KMS-11 (cell line): ENCODE measurements at regions not wholly inside any gene's neighbourhood (a gene's known extent, or its start where the extent isn't known, plus 50 kb on each side); places are given as distances from the start of the nearest gene placed in this dataset.

Experiments used
- H2AFZ ChIP-seq: fragments of 200-600 bp; sonication (generic); 2 replicates; pipeline ENCODE4 v1.6.1; 2016; ENCODE audit warnings: antibody characterized with exemption, mixed run types, low read depth
- H3K27ac ChIP-seq: fragments of 200-600 bp; sonication (generic); 2 replicates; pipeline ENCODE4 v1.6.1; 2016; ENCODE audit warnings: mild to moderate bottlenecking, mixed run types
- H3K27me3 ChIP-seq: fragments of 200-600 bp; sonication (generic); 2 replicates; pipeline ENCODE4 v1.6.1; 2017; ENCODE audit warnings: mild to moderate bottlenecking, low read depth, mixed run types, moderate library complexity; ENCODE audit not compliant: insufficient read depth
- H3K36me3 ChIP-seq: fragments of 200-600 bp; sonication (generic); 2 replicates; pipeline ENCODE4 v1.6.1; 2017; ENCODE audit warnings: mild to moderate bottlenecking, mixed run types; ENCODE audit not compliant: insufficient read depth
- H3K4me1 ChIP-seq: fragments of 200-600 bp; sonication (generic); 2 replicates; pipeline ENCODE4 v1.6.1; 2016; ENCODE audit warnings: mild to moderate bottlenecking, low read depth, mixed run types; ENCODE audit not compliant: poor library complexity, severe bottlenecking
- H3K4me2 ChIP-seq: fragments of 200-600 bp; sonication (generic); 2 replicates; pipeline ENCODE4 v1.7.0; 2016; ENCODE audit warnings: mild to moderate bottlenecking, mixed run types
- H3K4me3 ChIP-seq: fragments of 200-600 bp; sonication (generic); IDR thresholded peaks from 2 replicates; pipeline ENCODE4 v1.6.1; 2017; ENCODE audit warnings: low read depth, low read length, mixed read lengths; ENCODE audit not compliant: insufficient read depth
- H3K79me2 ChIP-seq: fragments of 200-600 bp; sonication (generic); 2 replicates; pipeline ENCODE4 v1.6.1; 2016; ENCODE audit warnings: low read depth, mixed run types; ENCODE audit not compliant: insufficient read depth
- H3K9ac ChIP-seq: fragments of 200-600 bp; sonication (generic); 2 replicates; pipeline ENCODE4 v1.6.1; 2016; ENCODE audit warnings: mild to moderate bottlenecking, mixed run types
- H4K20me1 ChIP-seq: fragments of 200-600 bp; sonication (generic); 2 replicates; pipeline ENCODE4 v1.6.1; 2016; ENCODE audit warnings: mild to moderate bottlenecking, mixed run types; ENCODE audit not compliant: insufficient read depth
- CTCF ChIP-seq: fragments of 200-600 bp; sonication (generic); conservative IDR thresholded peaks from 2 replicates; pipeline ENCODE4 v1.6.1; 2017; ENCODE audit warnings: low read depth, mild to moderate bottlenecking, antibody characterized with exemption, low read length, moderate library complexity, mixed read lengths

DNA sequence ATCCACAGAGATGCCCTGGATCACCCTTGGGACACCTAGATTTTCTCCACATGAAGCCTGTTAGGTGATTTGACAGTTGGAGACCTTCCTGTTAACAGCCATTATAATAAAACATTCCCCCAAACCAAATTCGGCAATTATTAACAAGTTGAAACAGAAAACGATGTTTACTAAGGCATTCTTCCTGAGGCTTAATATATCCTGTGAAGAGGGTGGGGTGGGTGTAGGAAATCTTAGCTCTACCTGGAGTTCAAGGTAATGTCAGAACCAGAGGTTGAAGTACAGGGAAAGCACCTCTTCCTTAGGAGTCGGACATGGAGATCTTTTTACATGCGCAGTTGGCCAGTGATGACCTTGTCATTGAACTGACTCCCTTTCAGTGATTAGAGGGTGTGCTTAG is 143.0 kb downstream of the FGF9 start:
- H3K36me3 ChIP-seq = no peaks in the 10 kb centered on the region
- H3K4me1 ChIP-seq = no peaks in the 10 kb centered on the region
- H3K27ac ChIP-seq = no peak overlapping the region
- no peak overlapping the region for H3K4me2 ChIP-seq
- H3K79me2 ChIP-seq = no peaks in the 10 kb centered on the region
- no peaks in the 10 kb centered on the region for H4K20me1 ChIP-seq
- TF ChIP-seq CTCF = no peak
- no peak overlapping the region for H3K4me3 ChIP-seq
- H3K9ac ChIP-seq = no peak overlapping the region
- H3K27me3 ChIP-seq = no peaks in the 10 kb centered on the region
- H2AFZ ChIP-seq = no peak overlapping the region

GRCh38 chr13:21814604-21815003 is 143.7 kb downstream of the FGF9 start:
- no peaks in the 10 kb centered on the region for H3K27me3 ChIP-seq
- H4K20me1 ChIP-seq = no peaks in the 10 kb centered on the region
- no peaks in the 10 kb centered on the region for H3K79me2 ChIP-seq
- H3K4me3 ChIP-seq = no peak overlapping the region
- no peak overlapping the region for H3K9ac ChIP-seq
- no peak overlapping the region for H3K4me2 ChIP-seq
- TF ChIP-seq CTCF = no peak
- H2AFZ ChIP-seq = no peak overlapping the region
- H3K36me3 ChIP-seq = no peaks in the 10 kb centered on the region
- no peak overlapping the region for H3K27ac ChIP-seq
- H3K4me1 ChIP-seq = no peaks in the 10 kb centered on the region

DNA sequence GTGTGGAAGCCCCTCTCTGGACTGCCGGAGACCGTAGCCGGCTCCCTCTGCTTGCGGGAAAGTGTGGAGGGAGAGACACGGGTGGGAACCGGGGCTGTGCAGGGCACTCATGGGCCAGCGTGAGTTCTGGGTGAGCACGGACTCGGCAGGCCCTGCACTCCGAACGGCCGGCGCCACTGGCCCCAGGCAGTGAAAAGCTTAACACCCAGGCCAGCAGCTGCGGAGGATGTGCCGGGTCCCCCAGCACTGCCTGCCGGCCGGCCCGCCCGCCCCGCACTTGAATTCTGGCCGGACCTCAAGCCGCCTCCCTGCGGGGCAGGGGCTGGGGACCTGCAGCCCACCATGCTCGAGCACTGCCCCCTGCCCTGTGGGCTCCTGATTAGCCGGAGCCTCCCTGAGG is 147.0 kb downstream of the FGF9 start:
- H3K36me3 ChIP-seq = no peaks in the 10 kb centered on the region
- H4K20me1 ChIP-seq = no peaks in the 10 kb centered on the region
- no peak overlapping the region for H2AFZ ChIP-seq
- TF ChIP-seq CTCF = no peak
- no peaks in the 10 kb centered on the region for H3K4me1 ChIP-seq
- no peaks in the 10 kb centered on the region for H3K79me2 ChIP-seq
- no peak overlapping the region for H3K27ac ChIP-seq
- no peak overlapping the region for H3K4me2 ChIP-seq
- no peak overlapping the region for H3K9ac ChIP-seq
- H3K4me3 ChIP-seq = no peak overlapping the region
- H3K27me3 ChIP-seq = no peaks in the 10 kb centered on the region

- Histone ChIP-seq H3K27ac (no peak overlapping the region), H2AFZ (no peak overlapping the region), H3K4me2 (no peak overlapping the region), H3K4me3 (no peak overlapping the region), H3K36me3 (no peaks in the 10 kb centered on the region), H3K4me1 (no peaks in the 10 kb centered on the region), H3K79me2 (no peaks in the 10 kb centered on the region), H3K9ac (no peak overlapping the region), H3K27me3 (no peaks in the 10 kb centered on the region), H4K20me1 (no peaks in the 10 kb centered on the region)
- TF ChIP-seq CTCF = no peak
These were observed 151.2 kb downstream of the FGF9 start for GRCh38 chr13:21822029-21822428.

GRCh38 chr13:21823416-21823815 is 152.5 kb downstream of the FGF9 start:
- Histone ChIP-seq H3K4me1 (no peaks in the 10 kb centered on the region), H3K79me2 (no peaks in the 10 kb centered on the region), H3K4me3 (no peak overlapping the region), H3K36me3 (no peaks in the 10 kb centered on the region), H4K20me1 (no peaks in the 10 kb centered on the region), H3K4me2 (no peak overlapping the region), H3K27me3 (no peaks in the 10 kb centered on the region), H3K9ac (no peak overlapping the region), H3K27ac (no peak overlapping the region), H2AFZ (no peak overlapping the region)
- TF ChIP-seq CTCF = no peak
